ENCODE measurements at regions not wholly inside any gene's neighbourhood (a gene's known extent, or its start where the extent isn't known, plus 50 kb on each side); places are given as distances from the start of the nearest gene placed in this dataset.
"Not testable (repeated sequence)": the region's sequence is repeated elsewhere in the genome, so short reads cannot be mapped to it uniquely, and the experiment has no call there.

GRCh38 chr12:111117017-111117416, 196.6 kb upstream of the MYL2 start:
- no peak for DNase-seq (ENCODE audit: low read depth)

GRCh38 chr12:111113313-111113712, 192.9 kb upstream of the MYL2 start:
- DNase-seq (ENCODE audit: low read depth): not testable (repeated sequence)

- no peak for DNase-seq (ENCODE audit: low read depth)
These were observed 192.1 kb upstream of the MYL2 start for GRCh38 chr12:111112311-111113098.

GRCh38 chr12:111111681-111112080, 191.3 kb upstream of the MYL2 start:
- no peak for DNase-seq (ENCODE audit: low read depth)

GRCh38 chr12:111110556-111110955, 190.2 kb upstream of the MYL2 start:
- no peak for DNase-seq (ENCODE audit: low read depth)

- no peak for DNase-seq (ENCODE audit: low read depth)
These were observed 188.3 kb upstream of the MYL2 start for GRCh38 chr12:111108726-111109125.

- no peak for DNase-seq (ENCODE audit: low read depth)
These were observed 187.2 kb upstream of the MYL2 start for GRCh38 chr12:111107392-111108178.

GRCh38 chr12:111105294-111105693, 184.9 kb upstream of the MYL2 start:
- no peak for DNase-seq (ENCODE audit: low read depth)

GRCh38 chr12:111103583-111103982, 183.2 kb upstream of the MYL2 start:
- no peak for DNase-seq (ENCODE audit: low read depth)

- no peak for DNase-seq (ENCODE audit: low read depth)
These were observed 181.8 kb upstream of the MYL2 start for GRCh38 chr12:111102102-111102739.

GRCh38 chr12:111101003-111101402, 180.6 kb upstream of the MYL2 start:
- DNase-seq (ENCODE audit: low read depth): no peak

GRCh38 chr12:111100554-111100953, 180.2 kb upstream of the MYL2 start:
- no peak for DNase-seq (ENCODE audit: low read depth)

GRCh38 chr12:111100003-111100402, 179.6 kb upstream of the MYL2 start:
- DNase-seq (ENCODE audit: low read depth): no peak

GRCh38 chr12:111099186-111099585, 178.8 kb upstream of the MYL2 start:
- no peak for DNase-seq (ENCODE audit: low read depth)

- no peak for DNase-seq (ENCODE audit: low read depth)
These were observed 174.0 kb upstream of the MYL2 start for GRCh38 chr12:111094157-111095010.

- no peak for DNase-seq (ENCODE audit: low read depth)
These were observed 173.2 kb upstream of the MYL2 start for GRCh38 chr12:111093428-111094142.

- DNase-seq (ENCODE audit: low read depth): no peak
These were observed 170.7 kb upstream of the MYL2 start for GRCh38 chr12:111091051-111091450.

GRCh38 chr12:111089616-111090015, 169.2 kb upstream of the MYL2 start:
- DNase-seq (ENCODE audit: low read depth): no peak

- no peak for DNase-seq (ENCODE audit: low read depth)
These were observed 168.0 kb upstream of the MYL2 start for GRCh38 chr12:111088409-111088808.

GRCh38 chr12:111086947-111087700, 166.7 kb upstream of the MYL2 start:
- no peak for DNase-seq (ENCODE audit: low read depth)
